Vagina (tissue), 2 donors: ENCODE measurements at regions not wholly inside any gene's neighbourhood (a gene's known extent, or its start where the extent isn't known, plus 50 kb on each side); places are given as distances from the start of the nearest gene placed in this dataset.

Experiments used
- CTCF ChIP-seq, 3 experiments: fragments of 450-650 bp in 2 of 3; fragments of 200-600 bp in 1 of 3; sonication (generic) in 1 of 3; IDR thresholded peaks; one replicate each; pipeline ENCODE4 v1.5.1; 2017 to 2019; ENCODE audit warnings: antibody characterized with exemption in 3 of 3, mild to moderate bottlenecking in 2 of 3, moderate library complexity in 2 of 3
- POLR2AphosphoS5 ChIP-seq, 2 donors: sonication (generic); formaldehyde crosslinking; IDR thresholded peaks; one replicate each; pipeline ENCODE4 v1.9.0; 2017; ENCODE audit warnings: antibody characterized with exemption in 2 of 2, mild to moderate bottlenecking in 2 of 2, low read depth in 1 of 2; ENCODE audit not compliant: insufficient read depth in 1 of 2

GRCh38 chr22:48757581-48757980, 1070.1 kb downstream of the BRD1 start:
- TF ChIP-seq POLR2AphosphoS5 (IDR thresholded peaks at IDR 0.05; ENCODE audit: insufficient read depth in 1 of 2, low read depth in 1 of 2) (no peak), CTCF (IDR thresholded peaks at IDR 0.05) (no peak)
